ENCODE measurements at regions not wholly inside any gene's neighbourhood (a gene's known extent, or its start where the extent isn't known, plus 50 kb on each side); places are given as distances from the start of the nearest gene placed in this dataset.
"Not testable (repeated sequence)": the region's sequence is repeated elsewhere in the genome, so short reads cannot be mapped to it uniquely, and the experiment has no call there.

- no peak for DNase-seq (ENCODE audit: low spot score)
Observed at GRCh38 chr4:124105212-124105611, 607.3 kb downstream of the ANKRD50 start.

DNA sequence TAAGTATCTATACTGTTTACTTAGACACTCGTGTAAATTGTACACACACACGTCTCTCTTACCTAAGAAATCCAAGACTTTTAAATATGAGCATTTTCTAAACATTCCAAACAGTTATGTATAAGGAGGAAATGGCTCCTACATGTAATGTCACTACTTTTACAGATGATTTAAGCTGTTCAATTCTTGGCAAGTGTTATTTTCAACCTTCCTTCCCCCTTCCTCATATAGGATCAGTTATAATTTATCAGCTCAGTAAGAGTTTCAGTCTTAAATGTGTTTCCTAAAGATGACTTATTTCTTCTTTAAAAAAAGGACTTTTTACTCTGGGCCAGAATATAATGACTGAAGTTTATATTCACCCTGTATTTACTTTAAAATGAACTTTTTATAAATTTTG is 601.1 kb downstream of the ANKRD50 start:
- no peak for DNase-seq (ENCODE audit: low spot score)

DNA sequence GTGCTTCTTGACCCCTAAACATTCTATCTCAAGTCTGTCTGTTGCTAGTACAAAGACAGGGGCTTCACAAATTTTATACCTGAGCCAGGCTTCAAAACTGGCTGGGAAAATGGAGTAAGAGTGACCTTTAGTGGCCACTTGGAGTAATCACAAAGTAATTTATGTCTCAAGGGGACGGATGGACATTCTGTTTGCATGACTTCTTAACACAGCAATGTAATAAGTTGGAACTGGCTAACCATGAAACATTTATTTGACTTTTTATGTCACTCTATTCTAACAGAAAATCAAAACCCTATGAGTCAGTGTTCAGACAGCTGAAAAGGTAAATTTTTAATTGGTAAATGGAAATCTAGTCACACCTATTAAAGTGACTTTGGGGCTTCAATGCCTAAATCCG is 600.6 kb downstream of the ANKRD50 start:
- peak; percentile 81 for DNase-seq (ENCODE audit: low spot score)

GRCh38 chr4:124118061-124118460 is 594.5 kb downstream of the ANKRD50 start:
- no peak for DNase-seq (ENCODE audit: low spot score)

- no peak for DNase-seq (ENCODE audit: low spot score)
Observed at GRCh38 chr4:124121461-124121971, 591.0 kb downstream of the ANKRD50 start.

- DNase-seq (ENCODE audit: low spot score), result no peak
Observed at GRCh38 chr4:124123181-124123580, 589.4 kb downstream of the ANKRD50 start.

DNA sequence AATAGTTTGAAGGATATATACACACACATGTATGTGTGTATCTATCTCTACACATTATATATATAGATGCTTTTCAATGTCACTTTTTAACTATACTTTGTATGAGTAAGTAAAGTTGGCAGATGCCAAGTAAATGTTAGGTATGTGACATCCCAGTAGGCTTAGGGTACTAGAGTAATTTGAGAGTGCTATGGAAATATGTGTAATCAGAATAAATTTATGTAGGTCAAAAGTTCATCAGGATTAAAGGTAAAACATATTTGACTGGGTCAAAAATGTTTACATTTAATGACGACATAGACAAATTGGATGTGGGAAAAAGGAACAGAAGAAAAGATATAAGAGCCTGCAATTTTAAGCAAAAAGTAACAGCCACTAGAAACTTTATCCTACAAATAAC is 588.8 kb downstream of the ANKRD50 start:
- DNase-seq (ENCODE audit: low spot score), result no peak

DNA sequence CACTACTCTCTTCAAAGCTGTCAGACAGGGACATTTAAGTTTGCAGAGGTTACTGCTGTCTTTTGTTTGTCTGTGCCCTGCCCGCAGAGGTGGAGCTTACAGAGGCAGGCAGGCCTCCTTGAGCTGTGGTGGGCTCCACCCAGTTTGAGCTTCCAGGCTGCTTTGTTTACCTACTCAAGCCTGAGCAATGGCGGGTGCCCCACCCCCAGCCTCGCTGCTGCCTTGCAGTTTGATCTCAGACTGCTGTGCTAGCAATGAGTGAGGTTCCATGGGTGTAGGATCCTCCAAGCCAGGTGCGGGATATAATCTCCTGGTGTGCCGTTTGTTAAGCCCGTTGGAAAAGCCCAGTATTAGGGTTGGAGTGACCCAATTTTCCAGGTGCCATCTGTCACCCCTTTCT is 581.2 kb downstream of the ANKRD50 start:
- DNase-seq (ENCODE audit: low spot score), result not testable (repeated sequence)

- no peak for DNase-seq (ENCODE audit: low spot score)
Observed at GRCh38 chr4:124132161-124132560, 580.4 kb downstream of the ANKRD50 start.

GRCh38 chr4:124133753-124134152 is 578.8 kb downstream of the ANKRD50 start:
- DNase-seq (ENCODE audit: low spot score), result no peak

GRCh38 chr4:124135409-124135813 is 577.1 kb downstream of the ANKRD50 start:
- no peak for DNase-seq (ENCODE audit: low spot score)

DNA sequence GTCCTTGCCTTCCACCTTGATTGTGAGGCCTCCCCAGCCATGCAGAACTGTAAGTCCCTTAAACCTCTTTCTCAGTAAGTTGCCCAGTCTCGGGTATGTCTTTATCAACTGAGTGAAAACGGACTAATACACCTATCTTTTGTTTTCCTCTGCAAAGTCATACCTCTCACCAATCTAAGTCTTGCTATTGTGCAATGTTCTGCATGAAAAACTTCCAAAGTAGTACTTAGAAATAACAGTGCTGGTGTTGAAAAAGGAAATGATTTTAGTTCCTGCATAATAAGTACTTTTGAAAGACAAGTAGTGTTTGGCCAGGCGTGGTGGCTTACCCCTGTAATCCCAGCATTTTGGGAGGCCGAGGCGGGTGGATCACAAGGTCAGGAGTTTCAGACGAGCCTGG is 573.5 kb downstream of the ANKRD50 start:
- no peak for DNase-seq (ENCODE audit: low spot score)

- no peak for DNase-seq (ENCODE audit: low spot score)
Observed at GRCh38 chr4:124143632-124144031, 568.9 kb downstream of the ANKRD50 start.

DNA sequence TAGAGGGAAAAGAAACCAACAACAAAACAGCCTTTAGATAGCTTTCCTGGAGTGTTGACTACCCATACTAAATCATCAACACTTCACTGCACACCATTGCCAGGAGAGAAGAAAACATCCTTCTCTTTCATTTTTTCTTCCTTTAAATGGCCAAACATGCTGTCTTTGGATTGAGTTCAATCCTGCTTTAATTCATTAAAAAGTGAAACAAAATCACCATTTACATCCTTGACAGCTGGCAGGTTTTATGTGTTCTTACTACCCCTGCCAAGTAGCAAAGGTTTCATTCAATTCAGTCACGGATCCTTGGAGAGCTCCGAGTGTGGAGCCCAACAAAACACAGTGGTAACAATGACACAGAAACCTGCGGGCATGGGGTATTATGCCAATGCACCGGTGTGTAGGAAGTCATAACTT is 568.3 kb downstream of the ANKRD50 start:
- DNase-seq (ENCODE audit: low spot score), result no peak

DNA sequence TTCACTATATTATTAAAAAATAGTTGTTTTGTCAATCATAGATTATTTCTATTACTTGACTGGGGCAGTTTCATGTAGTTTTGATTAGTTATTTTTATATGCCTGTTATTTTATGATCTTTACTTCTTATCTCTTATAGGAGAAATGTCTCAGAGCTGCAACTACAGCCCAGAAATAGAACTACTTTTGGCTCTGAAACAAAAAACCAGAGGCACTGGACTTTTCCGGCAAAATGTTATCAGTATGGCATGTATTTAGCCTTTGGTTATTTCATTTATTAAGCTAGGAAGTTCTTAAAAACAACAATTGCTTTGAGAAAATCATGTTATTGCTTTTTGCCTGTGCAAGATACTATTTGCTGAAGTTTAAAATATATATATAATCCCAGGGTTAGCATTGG is 566.5 kb downstream of the ANKRD50 start:
- no peak for DNase-seq (ENCODE audit: low spot score)

DNA sequence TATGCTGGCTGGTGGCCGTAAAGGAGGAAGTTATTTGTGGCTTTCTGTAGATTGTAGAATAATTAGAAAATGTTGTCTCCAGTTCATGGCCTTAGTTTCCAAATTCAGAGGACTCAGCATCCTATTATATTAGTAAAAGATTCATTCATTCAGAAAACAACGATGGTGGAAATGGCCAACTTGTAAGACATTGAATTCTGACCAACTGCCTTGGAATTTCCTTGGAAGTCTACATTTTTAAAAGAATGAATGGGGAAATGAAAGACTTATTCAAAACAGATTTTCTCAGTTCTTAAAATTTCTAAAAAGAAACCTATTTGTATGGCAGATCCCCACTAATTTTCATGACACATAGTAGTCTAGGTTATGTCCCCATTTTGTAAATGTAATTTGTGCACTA is 561.5 kb downstream of the ANKRD50 start:
- no peak for DNase-seq (ENCODE audit: low spot score)

GRCh38 chr4:124152132-124152531 is 560.4 kb downstream of the ANKRD50 start:
- DNase-seq (ENCODE audit: low spot score), result no peak

GRCh38 chr4:124155239-124155638 is 557.3 kb downstream of the ANKRD50 start:
- no peak for DNase-seq (ENCODE audit: low spot score)

DNA sequence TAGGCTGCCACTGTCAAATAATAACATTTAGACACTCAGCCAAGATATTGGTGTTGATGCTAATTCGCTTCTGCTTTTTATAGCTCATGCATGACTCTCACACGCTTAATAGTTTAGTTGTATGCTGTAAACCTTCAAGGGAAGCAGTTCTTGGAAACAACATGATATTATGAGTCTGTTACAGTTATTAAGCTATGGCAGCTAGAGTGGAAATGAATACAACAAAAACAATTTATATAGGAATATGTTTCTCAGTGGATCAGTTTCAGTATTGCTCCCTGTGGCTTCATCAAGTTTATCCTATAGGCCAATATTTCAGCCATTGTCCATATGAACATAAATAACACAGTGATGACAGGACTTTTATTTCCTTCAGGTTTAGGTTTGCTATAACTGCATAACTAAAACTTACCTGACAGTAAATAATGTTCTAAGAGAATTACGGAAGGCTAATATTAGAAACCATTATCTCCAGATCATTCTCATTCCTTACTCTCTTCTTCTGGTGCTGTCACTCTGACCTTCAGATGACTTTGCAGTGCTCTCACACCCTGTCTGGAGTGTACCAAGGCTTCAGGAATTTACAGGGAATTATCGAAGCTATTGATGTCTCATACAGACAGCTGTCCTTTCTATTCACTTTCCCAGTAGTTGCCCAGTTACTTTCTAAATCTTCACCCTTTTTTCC is 555.0 kb downstream of the ANKRD50 start:
- DNase-seq (ENCODE audit: low spot score), result no peak

- DNase-seq (ENCODE audit: low spot score), result no peak
Observed at GRCh38 chr4:124163401-124163800, 549.1 kb downstream of the ANKRD50 start.

- DNase-seq (ENCODE audit: low spot score), result no peak
Observed at GRCh38 chr4:124167602-124168001, 544.9 kb downstream of the ANKRD50 start.

GRCh38 chr4:124169524-124169923 is 543.0 kb downstream of the ANKRD50 start:
- not testable (repeated sequence) for DNase-seq (ENCODE audit: low spot score)

DNA sequence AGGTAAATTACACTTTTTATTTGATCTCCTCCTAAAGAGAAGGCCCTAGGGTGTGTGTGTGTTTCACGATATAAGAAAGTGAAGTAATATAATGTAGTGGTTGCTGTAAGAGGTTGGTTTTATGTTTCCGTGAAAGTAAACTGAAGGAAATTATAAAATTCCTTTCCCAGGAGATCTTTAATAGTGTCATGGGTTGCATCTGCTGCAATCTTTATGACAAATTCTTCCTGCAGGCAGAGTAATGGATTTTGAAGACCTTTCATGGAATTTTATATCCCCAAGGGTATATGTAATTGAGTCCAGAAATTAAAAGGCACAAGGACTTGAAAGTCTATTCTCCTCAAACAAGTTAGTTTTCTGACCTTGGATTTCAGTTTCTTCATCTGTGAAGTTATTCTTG is 538.6 kb downstream of the ANKRD50 start:
- no peak for DNase-seq (ENCODE audit: low spot score)
